SK-N-SH (cell line): ENCODE measurements at regions not wholly inside any gene's neighbourhood (a gene's known extent, or its start where the extent isn't known, plus 50 kb on each side); places are given as distances from the start of the nearest gene placed in this dataset.

ENCODE experiments used
- CTCF ChIA-PET: fragments of 300-600, 350-600 bp; formaldehyde crosslinking; extraction: SDS; loops from one replicate; lab custom pipeline; 2021; lab: Yijun Ruan, JAX
- POLR2A ChIA-PET: fragments of 350-600 bp; sonication (Branson Sonifier 250); formaldehyde crosslinking; extraction: SDS; loops from one replicate; lab custom pipeline; 2020; ENCODE audit warnings: antibody characterized with exemption, inconsistent platforms; lab: Yijun Ruan, JAX
- DNase-seq: peaks from one replicate; pipeline ENCODE4 v3.0.0; 2012
- H2AFZ ChIP-seq: fragments of 200-600 bp; sonication (generic); 2 replicates; pipeline ENCODE4 v1.8.1; 2016; ENCODE audit warnings: antibody characterized with exemption, mild to moderate bottlenecking, low read depth
- H3F3A ChIP-seq: fragments of 200-600 bp; sonication (generic); replicated peaks from 2 replicates; pipeline ENCODE3; 2016; ENCODE audit warnings: antibody characterized with exemption, mild to moderate bottlenecking; ENCODE audit not compliant: insufficient read depth
- H3K27ac ChIP-seq, 2 experiments: fragments of 200-500 bp in 1 of 2; fragments of 200-600 bp in 1 of 2; sonication (Bioruptor generic) in 1 of 2; sonication (generic), shearing (Covaris generic) in 1 of 2; 2 replicates each; pipeline versions ENCODE4 v1.5.1 to v1.6.1; 2014 to 2016; ENCODE audit warnings: low read depth in 2 of 2, inconsistent platforms in 1 of 2, low read length in 1 of 2, mild to moderate bottlenecking in 1 of 2, mixed read lengths in 1 of 2
- H3K27me3 ChIP-seq: fragments of 200-600 bp; sonication (generic), shearing (Covaris generic); 2 replicates; pipeline ENCODE4 v1.6.1; 2016; ENCODE audit warnings: mixed run types; ENCODE audit not compliant: insufficient read depth
- H3K36me3 ChIP-seq, 2 experiments: fragments of 200-500 bp in 1 of 2; fragments of 200-600 bp in 1 of 2; sonication (Bioruptor generic) in 1 of 2; sonication (generic) in 1 of 2; replicated peaks in 1 of 2; 2 replicates each; pipeline versions ENCODE3 to v1.5.1; 2014 to 2016; ENCODE audit warnings: low read length in 1 of 2, mild to moderate bottlenecking in 1 of 2; ENCODE audit not compliant: insufficient read depth in 2 of 2, control insufficient read depth in 1 of 2
- H3K4me1 ChIP-seq, 2 experiments: fragments of 200-500 bp in 1 of 2; fragments of 200-600 bp in 1 of 2; sonication (Bioruptor generic) in 1 of 2; sonication (generic), shearing (Covaris generic) in 1 of 2; 2 replicates each; pipeline versions ENCODE4 v1.5.1 to v1.6.1; 2014 to 2016; ENCODE audit warnings: low read depth in 1 of 2, low read length in 1 of 2, mixed run types in 1 of 2; ENCODE audit not compliant: insufficient read depth in 2 of 2, control insufficient read depth in 1 of 2
- H3K4me2 ChIP-seq: fragments of 200-600 bp; sonication (generic), shearing (Covaris generic); 2 replicates; pipeline ENCODE4 v1.6.1; 2017; ENCODE audit warnings: mixed run types
- H3K4me3 ChIP-seq, 2 experiments: fragments of 200-500 bp in 1 of 2; fragments of 200-600 bp in 1 of 2; sonication (Bioruptor generic) in 1 of 2; sonication (generic), shearing (Covaris generic) in 1 of 2; 2 replicates each; pipeline versions ENCODE4 v1.5.1 to v1.8.1; 2014 to 2016; ENCODE audit warnings: low read depth in 2 of 2, inconsistent platforms in 1 of 2, low read length in 1 of 2, mild to moderate bottlenecking in 1 of 2, mixed read lengths in 1 of 2, moderate library complexity in 1 of 2
- H3K79me2 ChIP-seq: fragments of 200-600 bp; sonication (generic); 2 replicates; pipeline ENCODE4 v1.8.1; 2017; ENCODE audit warnings: mild to moderate bottlenecking; ENCODE audit not compliant: insufficient read depth
- H3K9ac ChIP-seq: fragments of 200-600 bp; sonication (generic); 2 replicates; pipeline ENCODE4 v1.6.1; 2017; ENCODE audit warnings: mixed run types
- H3K9me2 ChIP-seq: fragments of 200-600 bp; sonication (generic); 2 replicates; pipeline ENCODE4 v1.6.1; 2017; ENCODE audit warnings: mixed run types
- H3K9me3 ChIP-seq: fragments of 200-600 bp; sonication (generic); 2 replicates; pipeline ENCODE4 v1.6.1; 2017; ENCODE audit warnings: mixed run types, mild to moderate bottlenecking, moderate library complexity
- H4K20me1 ChIP-seq: fragments of 200-600 bp; sonication (generic); 2 replicates; pipeline ENCODE4 v1.6.1; 2017; ENCODE audit warnings: mild to moderate bottlenecking, mixed run types; ENCODE audit not compliant: insufficient read depth
- CHD2 ChIP-seq: fragments of 150-350 bp; IDR thresholded peaks from 2 replicates; pipeline ENCODE4 v1.6.1; 2018; ENCODE audit warnings: low read length; ENCODE audit not compliant: partially characterized antibody
- EZH2phosphoT487 ChIP-seq: fragments of 200-600 bp; sonication (generic); IDR thresholded peaks from 2 replicates; pipeline ENCODE4 v1.6.1; 2017; ENCODE audit warnings: low read depth, mixed run types, mild to moderate bottlenecking, antibody characterized with exemption, moderate library complexity, borderline replicate concordance
- FOXJ3 ChIP-seq: sonication (generic); formaldehyde crosslinking; IDR thresholded peaks from 2 replicates; pipeline ENCODE4 v1.5.1; 2020; ENCODE audit warnings: mild to moderate bottlenecking, missing genetic modification reagents
- FOXM1 ChIP-seq: IDR thresholded peaks from 2 replicates; pipeline ENCODE4 v1.4.0; 2012; ENCODE audit warnings: low read depth, mild to moderate bottlenecking
- GABPA ChIP-seq: IDR thresholded peaks from 2 replicates; pipeline ENCODE4 v1.4.0; 2012; ENCODE audit warnings: low read depth, mild to moderate bottlenecking
- MEF2A ChIP-seq: IDR thresholded peaks from 2 replicates; pipeline ENCODE4 v1.4.0; 2012; ENCODE audit warnings: low read depth, borderline replicate concordance
- NFIC ChIP-seq: IDR thresholded peaks from 2 replicates; pipeline ENCODE4 v1.4.0; 2012; ENCODE audit warnings: borderline replicate concordance
- NRF1 ChIP-seq: IDR thresholded peaks from 2 replicates; pipeline ENCODE4 v1.6.1; 2012; ENCODE audit warnings: low read depth, mild to moderate bottlenecking, low read length
- POLR2AphosphoS5 ChIP-seq: IDR thresholded peaks from 2 replicates; pipeline ENCODE4 v1.6.1; 2012; ENCODE audit warnings: low read depth, low read length
- RAD21 ChIP-seq: IDR thresholded peaks from 2 replicates; pipeline ENCODE4 v1.6.1; 2012; ENCODE audit warnings: mild to moderate bottlenecking, low read length
- RXRA ChIP-seq: IDR thresholded peaks from 2 replicates; pipeline ENCODE4 v1.4.0; 2012; ENCODE audit warnings: low read depth, mild to moderate bottlenecking, borderline replicate concordance
- SIN3A ChIP-seq: IDR thresholded peaks from 2 replicates; pipeline ENCODE4 v1.6.1; 2012; ENCODE audit warnings: low read depth, mild to moderate bottlenecking, low read length, moderate library complexity, borderline replicate concordance
- TAF1 ChIP-seq: IDR thresholded peaks from 2 replicates; pipeline ENCODE4 v1.6.1; 2012; ENCODE audit warnings: low read depth, mild to moderate bottlenecking, low read length, moderate library complexity, borderline replicate concordance
- TCF12 ChIP-seq: IDR thresholded peaks from 2 replicates; pipeline ENCODE4 v1.4.0; 2012
- TEAD4 ChIP-seq: IDR thresholded peaks from 2 replicates; pipeline ENCODE4 v1.4.0; 2012; ENCODE audit warnings: mild to moderate bottlenecking, borderline replicate concordance; ENCODE audit not compliant: insufficient read depth
- WGBS: methylation state at CpG from one replicate; pipeline ENCODE4 v1.1.6; 2017; ENCODE audit warnings: low lambda C conversion rate; 5-methylcytosine and 5-hydroxymethylcytosine counted together
- TF ChIP-seq, protein P1 (sequence below): IDR thresholded peaks from 2 replicates; pipeline ENCODE4; 2012
- TF ChIP-seq, protein P2 (sequence below): fragments of 150-350 bp; IDR thresholded peaks from 2 replicates; pipeline ENCODE4 v1.6.1; 2017; ENCODE audit warnings: antibody characterized with exemption, low read length, low read depth, borderline replicate concordance
- TF ChIP-seq, protein P3 (sequence below): fragments of 150-350 bp; IDR thresholded peaks from 2 replicates; pipeline ENCODE4 v1.6.1; 2016; ENCODE audit warnings: mild to moderate bottlenecking, low read depth, low read length

DNA sequence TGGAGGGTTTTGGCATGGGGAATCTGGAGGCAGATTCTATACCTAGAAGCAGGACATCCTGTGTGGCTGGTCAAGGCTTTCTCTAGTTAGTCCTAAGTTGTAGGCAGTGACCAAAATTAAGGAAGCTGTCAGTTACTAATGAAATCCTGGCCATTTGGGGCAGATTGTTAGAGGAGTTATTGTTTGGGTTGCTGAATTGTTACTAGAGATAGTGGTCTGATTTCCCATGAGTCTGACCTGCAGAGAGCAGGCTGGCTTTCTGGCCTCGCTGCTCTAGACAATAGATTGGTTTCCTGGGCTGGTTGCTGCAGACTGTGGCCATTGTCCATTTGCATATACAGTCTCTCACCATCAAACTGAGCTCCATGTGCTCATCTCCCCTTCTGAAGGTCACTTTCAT, 205.0 kb upstream of the SASH1 start:
- Histone ChIP-seq H3K4me1 (no peaks in the 10 kb centered on the region), H3K9me2 (no peaks in the 10 kb centered on the region), H3K4me2 (no peak overlapping the region), H3K27me3 (no peaks in the 10 kb centered on the region; the same call in 1 of the 2 replicates), H3K27ac (no peak overlapping the region), H3K9me3 (no peaks in the 10 kb centered on the region), H3F3A (no peaks in the 10 kb centered on the region), H4K20me1 (no peaks in the 10 kb centered on the region), H2AFZ (no peak overlapping the region), H3K36me3 (no peaks in the 10 kb centered on the region), H3K4me3 (no peak overlapping the region), H3K79me2 (no peaks in the 10 kb centered on the region), H3K9ac (no peak overlapping the region)
- CTCF ChIA-PET: interaction anchor here (1.5 kb wide), 1 partner anchor 28 kb away, joined by 5 read pairs; no protein-coding TSS in a partner anchor
- TF ChIP-seq RXRA (no peak), NRF1 (no peak), SIN3A (no peak)
- DNase-seq: no peak
- no CpG with 5 or more reads among the region's 1 CpG for WGBS
- POLR2A ChIA-PET: no interaction called here

DNA sequence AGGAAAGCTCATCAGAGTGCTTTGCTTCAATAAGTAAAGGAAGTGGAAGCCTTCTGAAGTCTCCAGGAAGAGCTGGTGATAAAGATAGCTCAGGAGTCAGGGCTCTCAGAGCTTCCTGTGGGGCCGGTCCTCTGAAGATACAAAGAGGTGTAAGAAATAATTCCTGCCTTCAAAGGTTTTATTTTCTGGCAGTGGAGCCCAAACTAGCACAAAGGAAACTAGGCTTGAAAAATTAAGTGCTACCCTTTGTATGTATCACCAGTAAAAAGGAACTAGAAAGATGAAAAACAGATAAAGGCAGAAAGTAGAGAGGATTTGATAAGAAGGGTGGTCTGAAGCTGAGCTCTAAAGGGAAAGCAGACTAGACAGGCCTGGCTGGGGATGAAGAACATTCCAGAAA, 204.1 kb upstream of the SASH1 start:
- 31% methylated on average over 1 of the region's 1 CpG for WGBS

DNA sequence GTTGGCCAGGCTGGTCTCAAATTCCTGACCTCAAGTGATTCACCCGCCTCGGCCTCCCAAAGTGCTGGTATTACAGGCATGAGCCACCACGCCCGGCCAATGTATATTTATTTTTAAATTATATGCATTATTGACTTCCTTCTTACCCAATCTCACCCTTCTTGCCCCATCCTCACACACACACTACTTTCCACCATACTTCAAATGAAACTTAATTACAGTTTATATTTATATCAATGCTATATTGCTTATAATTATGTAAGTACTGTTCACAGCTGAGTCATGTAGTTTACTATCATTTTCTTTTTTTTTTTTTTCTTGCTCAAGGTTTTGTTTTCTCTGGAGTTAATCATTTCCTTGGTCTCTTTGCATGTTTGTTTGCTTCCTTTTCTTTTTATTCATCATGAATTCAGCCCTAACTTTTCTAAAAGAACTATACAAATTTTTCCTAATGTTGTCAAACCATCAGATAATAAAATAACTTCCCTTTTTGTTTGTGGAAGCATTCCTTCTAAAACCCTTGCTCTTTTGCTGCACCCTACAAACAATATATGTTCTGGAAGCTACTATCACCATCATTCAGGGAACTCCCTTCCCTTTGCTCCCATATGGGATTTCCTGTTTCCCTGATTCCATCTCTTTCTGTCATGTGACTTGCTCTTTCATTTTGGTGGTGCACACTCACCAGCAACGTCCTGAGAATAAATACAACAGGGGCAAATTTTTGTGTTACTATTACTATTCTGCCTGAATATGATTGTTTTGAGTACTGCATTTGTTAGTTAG, 201.7 kb upstream of the SASH1 start:
- no peak overlapping the region for H3K9ac ChIP-seq
- no peak overlapping the region for H3K27ac ChIP-seq
- H3K4me2 ChIP-seq: no peak overlapping the region
- no peaks in the 10 kb centered on the region for H3K36me3 ChIP-seq
- no peaks in the 10 kb centered on the region for H4K20me1 ChIP-seq
- no peak overlapping the region for H3K4me3 ChIP-seq
- no peaks in the 10 kb centered on the region; the same call in 1 of the 2 replicates for H3K27me3 ChIP-seq
- no peaks in the 10 kb centered on the region for H3K9me2 ChIP-seq
- H3K79me2 ChIP-seq: no peaks in the 10 kb centered on the region
- ChIA-PET CTCF (interaction anchor here (0.7 kb wide), 1 partner anchor 36 kb away, joined by 4 read pairs; no protein-coding TSS in a partner anchor), POLR2A (no interaction called here)
- H3F3A ChIP-seq: peaks cover 2% of the 10 kb centered on the region
- no peaks in the 10 kb centered on the region for H3K9me3 ChIP-seq
- DNase-seq: no peak
- whole genome bisulfite sequencing: 45% methylated on average over 5 of the region's 5 CpGs
- no peaks in the 10 kb centered on the region for H3K4me1 ChIP-seq
- 0 out of 2 replicates have a peak overlapping the region, but pooled peaks have one; percentile 8 for H2AFZ ChIP-seq
- TF ChIP-seq TCF12 (no peak), GABPA (no peak), MEF2A (no peak), TAF1 (no peak), TEAD4 (no peak), FOXM1 (no peak), POLR2AphosphoS5 (no peak), FOXJ3 (CRISPR knock-in tag) (no peak), RAD21 (no peak), RXRA (no peak), CHD2 (no peak)
- TF ChIP-seq, protein P1, sequence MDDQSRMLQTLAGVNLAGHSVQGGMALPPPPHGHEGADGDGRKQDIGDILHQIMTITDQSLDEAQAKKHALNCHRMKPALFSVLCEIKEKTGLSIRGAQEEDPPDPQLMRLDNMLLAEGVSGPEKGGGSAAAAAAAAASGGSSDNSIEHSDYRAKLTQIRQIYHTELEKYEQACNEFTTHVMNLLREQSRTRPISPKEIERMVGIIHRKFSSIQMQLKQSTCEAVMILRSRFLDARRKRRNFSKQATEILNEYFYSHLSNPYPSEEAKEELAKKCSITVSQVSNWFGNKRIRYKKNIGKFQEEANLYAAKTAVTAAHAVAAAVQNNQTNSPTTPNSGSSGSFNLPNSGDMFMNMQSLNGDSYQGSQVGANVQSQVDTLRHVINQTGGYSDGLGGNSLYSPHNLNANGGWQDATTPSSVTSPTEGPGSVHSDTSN: no peak
- TF ChIP-seq, protein P2, sequence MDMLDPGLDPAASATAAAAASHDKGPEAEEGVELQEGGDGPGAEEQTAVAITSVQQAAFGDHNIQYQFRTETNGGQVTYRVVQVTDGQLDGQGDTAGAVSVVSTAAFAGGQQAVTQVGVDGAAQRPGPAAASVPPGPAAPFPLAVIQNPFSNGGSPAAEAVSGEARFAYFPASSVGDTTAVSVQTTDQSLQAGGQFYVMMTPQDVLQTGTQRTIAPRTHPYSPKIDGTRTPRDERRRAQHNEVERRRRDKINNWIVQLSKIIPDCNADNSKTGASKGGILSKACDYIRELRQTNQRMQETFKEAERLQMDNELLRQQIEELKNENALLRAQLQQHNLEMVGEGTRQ: no peak

More for the DNA sequence above, 204.1 kb upstream of the SASH1 start:
- TF ChIP-seq RXRA: no peak
- no peak for TF ChIP-seq TAF1
- TF ChIP-seq EZH2phosphoT487: no peak
- TF ChIP-seq, protein P3, sequence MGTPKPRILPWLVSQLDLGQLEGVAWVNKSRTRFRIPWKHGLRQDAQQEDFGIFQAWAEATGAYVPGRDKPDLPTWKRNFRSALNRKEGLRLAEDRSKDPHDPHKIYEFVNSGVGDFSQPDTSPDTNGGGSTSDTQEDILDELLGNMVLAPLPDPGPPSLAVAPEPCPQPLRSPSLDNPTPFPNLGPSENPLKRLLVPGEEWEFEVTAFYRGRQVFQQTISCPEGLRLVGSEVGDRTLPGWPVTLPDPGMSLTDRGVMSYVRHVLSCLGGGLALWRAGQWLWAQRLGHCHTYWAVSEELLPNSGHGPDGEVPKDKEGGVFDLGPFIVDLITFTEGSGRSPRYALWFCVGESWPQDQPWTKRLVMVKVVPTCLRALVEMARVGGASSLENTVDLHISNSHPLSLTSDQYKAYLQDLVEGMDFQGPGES: no peak
- no peak for TF ChIP-seq POLR2AphosphoS5
- TF ChIP-seq CHD2: no peak
- TF ChIP-seq NFIC: no peak
- TF ChIP-seq, all 33 proteins: peak for 0
- H3K4me3 ChIP-seq: no peak overlapping the region
- no peaks in the 10 kb centered on the region for H3K36me3 ChIP-seq
- no peaks in the 10 kb centered on the region for H3K9me2 ChIP-seq
- no peak overlapping the region for H3K9ac ChIP-seq
- H3K4me1 ChIP-seq: no peaks in the 10 kb centered on the region
- H3K27ac ChIP-seq: no peak overlapping the region
- DNase-seq: no peak
- no peaks in the 10 kb centered on the region for H3K79me2 ChIP-seq
- H4K20me1 ChIP-seq: no peaks in the 10 kb centered on the region
- H3K9me3 ChIP-seq: no peaks in the 10 kb centered on the region
- H3F3A ChIP-seq: no peaks in the 10 kb centered on the region
- no peak overlapping the region for H3K4me2 ChIP-seq
- POLR2A ChIA-PET: no interaction called here
- CTCF ChIA-PET: interaction anchor here (1.5 kb wide), 1 partner anchor 27 kb away, joined by 5 read pairs; no protein-coding TSS in a partner anchor
- no peak overlapping the region for H2AFZ ChIP-seq
- H3K27me3 ChIP-seq: no peaks in the 10 kb centered on the region; the same call in 1 of the 2 replicates
